Neural crest cell (in vitro differentiated cells): ENCODE measurements at regions not wholly inside any gene's neighbourhood (a gene's known extent, or its start where the extent isn't known, plus 50 kb on each side); places are given as distances from the start of the nearest gene placed in this dataset.

Experiments used
- DNase-seq: peaks from one replicate; pipeline ENCODE4 v3.0.0; 2021; ENCODE audit warnings: low read depth, mixed read lengths, low spot score
- H3K27ac Mint-ChIP-seq: one replicate; pipeline ENCODE4 v1.8.0; 2021; ENCODE audit warnings: mild to moderate bottlenecking, mixed read lengths; ENCODE audit not compliant: unreplicated experiment
- H3K27me3 Mint-ChIP-seq: 2 replicates; pipeline ENCODE4 v1.8.0; 2021; ENCODE audit warnings: low read depth, mild to moderate bottlenecking, mixed read lengths
- H3K36me3 Mint-ChIP-seq: 2 replicates; pipeline ENCODE4 v1.8.0; 2021; ENCODE audit warnings: low read depth, mild to moderate bottlenecking, mixed read lengths
- H3K4me1 Mint-ChIP-seq: 2 replicates; pipeline ENCODE4 v1.8.0; 2021; ENCODE audit warnings: mixed read lengths
- H3K4me3 Mint-ChIP-seq: one replicate; pipeline ENCODE4 v1.8.0; 2021; ENCODE audit warnings: mild to moderate bottlenecking, mixed read lengths
- H3K9me3 Mint-ChIP-seq: 2 replicates; pipeline ENCODE4 v1.8.0; 2021; ENCODE audit warnings: mixed read lengths
- TF ChIP-seq, protein P1 (sequence below): fragments of 200-600 bp; sonication (generic); conservative IDR thresholded peaks from 2 replicates; pipeline ENCODE4 v1.5.0; 2021; ENCODE audit warnings: antibody characterized with exemption, mild to moderate bottlenecking

GRCh38 chr5:102579379-102579778, 80.6 kb upstream of the SLCO6A1 start:
- no peak overlapping the region for H3K4me3 Mint-ChIP-seq
- TF ChIP-seq, protein P1, sequence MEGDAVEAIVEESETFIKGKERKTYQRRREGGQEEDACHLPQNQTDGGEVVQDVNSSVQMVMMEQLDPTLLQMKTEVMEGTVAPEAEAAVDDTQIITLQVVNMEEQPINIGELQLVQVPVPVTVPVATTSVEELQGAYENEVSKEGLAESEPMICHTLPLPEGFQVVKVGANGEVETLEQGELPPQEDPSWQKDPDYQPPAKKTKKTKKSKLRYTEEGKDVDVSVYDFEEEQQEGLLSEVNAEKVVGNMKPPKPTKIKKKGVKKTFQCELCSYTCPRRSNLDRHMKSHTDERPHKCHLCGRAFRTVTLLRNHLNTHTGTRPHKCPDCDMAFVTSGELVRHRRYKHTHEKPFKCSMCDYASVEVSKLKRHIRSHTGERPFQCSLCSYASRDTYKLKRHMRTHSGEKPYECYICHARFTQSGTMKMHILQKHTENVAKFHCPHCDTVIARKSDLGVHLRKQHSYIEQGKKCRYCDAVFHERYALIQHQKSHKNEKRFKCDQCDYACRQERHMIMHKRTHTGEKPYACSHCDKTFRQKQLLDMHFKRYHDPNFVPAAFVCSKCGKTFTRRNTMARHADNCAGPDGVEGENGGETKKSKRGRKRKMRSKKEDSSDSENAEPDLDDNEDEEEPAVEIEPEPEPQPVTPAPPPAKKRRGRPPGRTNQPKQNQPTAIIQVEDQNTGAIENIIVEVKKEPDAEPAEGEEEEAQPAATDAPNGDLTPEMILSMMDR: no peak
- H3K27me3 Mint-ChIP-seq: no peaks in the 10 kb centered on the region
- H3K36me3 Mint-ChIP-seq: no peaks in the 10 kb centered on the region
- no peak overlapping the region for H3K27ac Mint-ChIP-seq
- no peak for DNase-seq
- H3K4me1 Mint-ChIP-seq: peaks cover 5% of the 10 kb centered on the region
- no peaks in the 10 kb centered on the region for H3K9me3 Mint-ChIP-seq

- Mint-ChIP-seq H3K4me1 (peaks cover 5% of the 10 kb centered on the region), H3K9me3 (no peaks in the 10 kb centered on the region), H3K36me3 (no peaks in the 10 kb centered on the region), H3K27ac (no peak overlapping the region), H3K4me3 (no peak overlapping the region), H3K27me3 (no peaks in the 10 kb centered on the region)
- no peak for DNase-seq
- TF ChIP-seq, protein P1: no peak
Observed at GRCh38 chr5:102581011-102581410, 82.2 kb upstream of the SLCO6A1 start.

- H3K4me1 Mint-ChIP-seq: peaks cover 5% of the 10 kb centered on the region
- H3K36me3 Mint-ChIP-seq: no peaks in the 10 kb centered on the region
- TF ChIP-seq, protein P1: no peak
- no peaks in the 10 kb centered on the region for H3K9me3 Mint-ChIP-seq
- DNase-seq: no peak
- H3K27me3 Mint-ChIP-seq: no peaks in the 10 kb centered on the region
- H3K27ac Mint-ChIP-seq: no peak overlapping the region
- H3K4me3 Mint-ChIP-seq: no peak overlapping the region
Observed at GRCh38 chr5:102582696-102583095, 83.9 kb upstream of the SLCO6A1 start.

GRCh38 chr5:102583276-102584124, 84.7 kb upstream of the SLCO6A1 start:
- no peak for DNase-seq
- H3K36me3 Mint-ChIP-seq: no peaks in the 10 kb centered on the region
- H3K4me1 Mint-ChIP-seq: peaks cover 5% of the 10 kb centered on the region
- TF ChIP-seq, protein P1: peak; percentile 76
- no peak overlapping the region for H3K4me3 Mint-ChIP-seq
- no peaks in the 10 kb centered on the region for H3K9me3 Mint-ChIP-seq
- H3K27me3 Mint-ChIP-seq: no peaks in the 10 kb centered on the region
- H3K27ac Mint-ChIP-seq: no peak overlapping the region

GRCh38 chr5:102589661-102590060, 90.9 kb upstream of the SLCO6A1 start:
- Mint-ChIP-seq H3K4me1 (no peaks in the 10 kb centered on the region), H3K4me3 (no peak overlapping the region), H3K9me3 (peaks cover 3% of the 10 kb centered on the region), H3K27me3 (no peaks in the 10 kb centered on the region), H3K27ac (no peak overlapping the region), H3K36me3 (peaks cover 6% of the 10 kb centered on the region)
- DNase-seq: no peak
- TF ChIP-seq, protein P1: no peak
